ENCODE measurements at regions not wholly inside any gene's neighbourhood (a gene's known extent, or its start where the extent isn't known, plus 50 kb on each side); places are given as distances from the start of the nearest gene placed in this dataset.

DNA sequence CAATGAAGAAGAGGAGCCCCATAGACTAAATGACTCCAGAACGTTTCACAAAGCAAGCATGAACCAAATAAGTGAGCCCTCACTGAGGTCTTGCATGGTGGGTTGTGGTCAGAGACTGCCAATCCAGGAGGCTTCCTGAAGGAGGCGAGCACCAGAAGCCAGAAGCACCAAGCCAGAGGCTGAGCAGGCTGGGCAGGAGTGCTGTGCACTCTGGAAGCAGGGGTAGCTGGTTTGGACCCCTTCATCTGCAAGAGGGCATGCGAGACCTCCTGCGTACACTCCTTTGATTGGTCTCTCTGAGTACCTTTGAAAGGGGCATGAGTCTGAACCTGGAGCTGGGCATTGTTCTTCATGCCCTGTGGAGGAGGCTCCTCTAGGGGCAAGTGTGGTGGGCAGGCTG lies 192.5 kb downstream of the HAUS1 start:
- no peak for DNase-seq

DNA sequence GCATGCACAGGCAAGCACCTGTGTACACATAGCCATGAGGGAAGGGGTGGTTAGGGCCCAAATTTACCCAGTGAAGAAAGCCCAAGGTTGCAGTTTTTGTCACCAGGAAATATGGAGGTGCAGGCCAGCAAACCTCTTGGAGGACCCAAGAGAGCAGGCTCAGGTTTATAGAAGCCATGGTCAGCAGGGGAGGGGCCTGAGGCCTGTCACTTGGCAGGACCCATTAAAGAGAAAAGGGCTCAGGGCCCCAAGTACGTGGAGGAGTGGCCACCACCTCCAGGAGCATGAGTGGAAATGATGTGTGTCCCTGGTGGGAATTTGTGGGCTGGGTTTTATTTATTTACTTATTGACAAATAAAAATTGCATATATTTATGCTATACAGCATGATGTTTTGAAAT lies 192.9 kb downstream of the HAUS1 start:
- DNase-seq: no peak

DNA sequence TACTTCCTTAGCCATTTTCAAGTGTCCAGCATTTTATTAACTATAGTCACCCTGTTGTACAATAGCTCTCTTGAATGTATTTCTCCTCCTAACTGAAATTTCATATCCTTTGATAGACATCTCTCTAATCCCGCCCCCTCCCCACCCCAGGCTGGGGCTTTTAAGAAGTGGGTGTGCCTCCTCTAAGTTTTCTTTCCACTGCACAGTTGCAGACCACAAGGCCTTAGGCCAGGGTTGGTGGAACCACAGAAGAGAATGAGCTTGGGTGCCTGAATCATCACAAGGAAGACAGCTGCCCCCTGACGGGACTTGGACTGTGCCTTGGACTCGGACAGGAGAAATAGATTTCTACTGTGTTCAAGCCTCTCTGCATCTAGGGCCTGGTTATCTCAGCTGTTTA lies 193.4 kb downstream of the HAUS1 start:
- no peak for DNase-seq

DNA sequence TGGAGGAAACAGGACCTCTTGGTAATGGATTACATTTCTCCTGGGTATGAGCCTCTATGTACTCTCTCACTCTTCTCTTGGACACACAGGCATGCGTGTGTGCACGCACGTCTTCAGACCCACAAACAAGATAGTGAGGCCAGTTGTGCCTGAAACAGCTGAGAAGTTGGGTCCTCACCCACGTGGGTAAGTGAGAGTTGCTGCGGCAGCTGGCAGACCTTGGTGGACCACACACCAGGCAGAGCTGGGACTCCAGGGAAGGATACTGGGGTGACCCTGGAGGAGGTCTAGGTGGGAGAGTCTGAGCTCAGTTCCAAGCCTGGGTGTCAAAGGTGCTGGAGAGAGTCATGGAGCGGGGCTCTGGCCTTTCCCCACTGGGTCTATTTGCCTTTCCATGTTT lies 194.3 kb downstream of the HAUS1 start:
- DNase-seq: no peak

DNA sequence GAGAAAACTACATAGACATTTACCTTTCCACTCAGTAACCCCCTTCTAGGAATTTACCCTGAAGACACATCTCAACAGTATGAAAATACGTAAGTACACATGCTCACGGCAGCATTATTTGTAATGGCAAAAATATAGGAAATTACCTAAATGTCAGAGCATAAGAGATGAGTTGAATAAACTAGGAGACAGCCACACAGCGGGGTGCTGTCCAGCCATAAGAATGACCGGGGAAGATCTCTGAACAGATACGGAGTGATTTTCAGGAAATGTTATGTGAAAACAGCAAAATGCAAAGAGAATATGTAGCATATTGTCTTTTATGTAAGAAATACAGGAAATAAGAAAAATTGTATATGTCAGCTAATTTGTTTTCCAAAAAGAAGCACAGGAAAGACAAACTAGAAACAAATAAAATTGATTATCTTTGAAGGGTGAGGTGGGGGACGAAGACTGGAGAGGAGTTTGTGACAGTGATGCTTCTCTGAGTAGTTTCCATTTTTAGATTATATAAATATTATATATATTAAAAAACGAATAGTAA lies 195.4 kb downstream of the HAUS1 start:
- DNase-seq: no peak

DNA sequence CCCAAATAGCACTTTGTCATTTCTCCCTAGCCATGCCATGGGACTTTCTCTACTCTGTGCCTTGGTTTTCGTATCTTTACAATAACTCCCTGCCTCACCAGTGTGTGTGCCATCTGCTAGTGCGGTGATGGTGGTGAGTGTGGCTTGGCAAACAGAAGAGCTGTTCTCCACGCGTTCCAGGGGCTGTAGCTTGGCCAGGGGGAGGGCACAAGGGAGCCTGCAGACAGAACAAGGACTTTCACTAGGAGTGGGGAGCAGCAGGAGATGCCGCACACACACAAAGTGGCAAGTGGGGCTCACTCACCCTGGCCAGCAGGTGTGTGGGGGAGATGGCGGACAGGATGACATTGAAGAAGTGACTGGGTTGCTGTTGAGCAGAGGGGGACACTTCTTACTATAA lies 196.9 kb downstream of the HAUS1 start:
- no peak for DNase-seq

DNA sequence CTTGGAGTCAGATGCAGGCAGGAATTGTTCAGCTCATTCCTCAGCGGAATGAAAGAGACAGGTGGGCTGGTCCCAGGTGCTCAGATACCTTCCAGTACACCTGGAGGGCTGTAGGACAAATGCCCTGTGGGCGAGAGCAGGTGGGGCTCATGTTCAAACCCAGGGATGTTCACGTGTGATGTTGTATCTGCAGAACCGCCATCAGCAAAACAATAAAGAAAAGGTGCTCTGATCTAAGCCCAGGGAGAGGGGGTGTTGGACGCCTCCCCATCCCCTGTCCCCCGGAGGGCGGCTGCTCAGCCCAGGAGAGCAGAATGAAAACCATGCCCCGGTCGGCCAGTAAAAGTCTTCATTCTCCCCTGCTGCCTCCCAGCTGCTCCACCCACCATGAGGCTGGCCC lies 197.4 kb downstream of the HAUS1 start:
- no peak for DNase-seq

DNA sequence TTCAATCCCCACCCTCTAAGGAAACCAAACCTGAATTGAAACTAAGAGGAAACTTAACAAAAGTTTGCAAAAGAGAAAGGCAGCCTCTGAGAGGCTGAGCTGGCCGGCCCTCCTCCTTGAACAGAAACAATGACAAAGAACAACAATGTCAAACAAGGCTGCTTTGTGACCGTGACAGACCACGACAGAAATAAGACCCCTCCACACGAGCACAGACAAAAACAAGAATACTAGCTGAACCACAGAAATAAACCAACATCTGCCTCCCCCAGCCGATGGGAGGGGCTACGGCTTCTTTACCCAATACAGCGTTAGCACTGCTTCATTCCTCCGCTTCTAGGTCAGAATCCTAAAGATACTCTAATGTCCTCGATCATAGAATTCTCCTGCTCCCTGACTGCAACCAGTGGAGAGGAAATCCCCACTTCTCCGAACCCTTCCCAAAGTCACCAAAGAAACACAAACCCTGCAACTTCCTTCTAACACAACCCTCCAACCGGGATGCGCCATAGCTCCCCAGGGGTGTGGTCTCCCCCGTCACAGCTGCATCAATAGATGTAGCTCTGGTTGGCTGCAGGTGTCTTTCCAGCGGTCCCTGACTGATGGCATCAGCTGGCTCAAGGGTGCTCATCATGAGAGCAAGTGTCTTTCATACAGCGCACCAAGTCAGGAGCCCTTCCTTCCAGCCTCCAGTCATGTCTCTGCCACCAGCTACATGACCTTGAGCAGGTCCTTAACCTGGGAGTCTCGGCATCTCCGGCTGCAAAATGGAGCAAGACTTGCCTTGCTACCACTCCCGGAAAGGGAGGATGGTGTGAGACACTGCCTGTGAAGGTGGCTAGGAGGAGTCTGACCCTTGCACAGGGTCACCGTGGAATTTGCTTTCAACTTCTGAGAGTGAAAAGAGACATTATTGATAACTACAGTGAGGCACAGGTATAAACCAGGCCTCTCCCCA lies 198.6 kb downstream of the HAUS1 start:
- no peak for DNase-seq

DNA sequence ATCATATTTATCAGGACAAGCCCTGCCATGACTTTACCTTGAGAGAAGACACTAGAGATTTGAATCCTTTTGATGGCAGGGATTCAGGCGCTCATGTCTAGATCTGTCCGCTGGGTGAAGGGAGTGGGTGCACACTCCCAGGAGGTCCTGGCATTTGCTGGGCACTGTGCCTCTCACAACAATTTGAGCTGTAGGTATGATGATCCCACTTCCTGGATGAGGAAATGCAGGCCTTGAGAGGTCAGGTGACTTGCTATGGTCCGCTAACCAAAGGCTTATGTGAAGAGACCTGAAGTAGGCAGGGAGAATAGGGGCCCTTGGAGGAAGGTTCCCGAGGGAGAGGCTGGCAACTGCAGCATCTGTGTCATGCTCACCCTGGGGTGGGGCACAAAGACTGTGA lies 206.1 kb downstream of the HAUS1 start:
- DNase-seq: no peak

DNA sequence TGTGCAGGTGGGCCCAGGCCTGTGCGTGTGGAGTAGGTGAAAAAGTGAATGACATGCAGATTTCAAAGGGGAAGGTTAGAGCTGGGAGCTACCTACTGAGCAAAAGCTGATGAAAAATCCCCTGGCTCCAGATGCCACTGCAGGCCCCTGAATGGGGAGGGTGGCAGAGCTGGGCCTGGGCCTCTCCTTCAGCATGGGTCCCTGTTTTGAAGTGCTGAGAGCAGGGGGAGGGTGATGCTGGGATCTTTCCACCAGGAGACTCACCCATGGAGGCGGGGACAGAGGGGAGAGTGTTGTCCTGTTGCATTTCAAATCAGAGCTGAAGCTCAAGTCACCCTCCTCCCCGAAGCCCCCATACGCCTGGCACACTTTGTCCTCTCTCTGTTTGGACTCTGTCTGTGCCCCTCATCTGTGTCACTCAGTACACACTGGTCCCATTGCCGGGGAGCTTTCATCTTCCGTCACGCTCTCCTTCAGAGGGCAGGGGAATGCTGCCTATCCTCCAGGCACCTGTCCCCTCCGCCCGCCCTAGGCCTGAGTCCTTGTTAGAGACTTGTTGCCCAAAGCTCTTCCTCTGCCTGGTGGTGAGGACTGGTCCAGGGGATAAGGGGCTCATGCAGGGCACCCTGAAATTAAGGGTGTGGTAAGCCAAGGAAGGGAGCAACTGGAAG lies 206.6 kb downstream of the HAUS1 start:
- DNase-seq: no peak

DNA sequence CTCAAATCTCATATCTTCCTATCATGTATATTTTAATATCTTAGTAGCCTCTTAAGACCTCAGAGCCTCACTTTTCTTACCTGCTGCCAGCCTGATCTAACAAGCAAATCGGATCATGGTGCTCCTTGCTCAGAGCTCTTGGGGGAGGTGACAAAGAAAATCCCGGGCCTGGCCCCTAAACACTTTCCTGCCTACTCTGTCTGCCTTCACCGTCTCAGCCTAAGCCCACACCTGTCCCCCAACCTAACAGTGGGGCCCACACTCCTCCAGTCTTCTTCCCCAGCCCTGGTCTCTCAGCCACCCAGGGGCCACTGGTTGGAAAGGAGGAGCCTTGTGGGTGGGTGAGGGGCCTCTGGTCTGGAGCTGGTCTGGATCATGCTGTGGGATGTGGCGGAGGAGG lies 207.3 kb downstream of the HAUS1 start:
- DNase-seq: no peak

DNA sequence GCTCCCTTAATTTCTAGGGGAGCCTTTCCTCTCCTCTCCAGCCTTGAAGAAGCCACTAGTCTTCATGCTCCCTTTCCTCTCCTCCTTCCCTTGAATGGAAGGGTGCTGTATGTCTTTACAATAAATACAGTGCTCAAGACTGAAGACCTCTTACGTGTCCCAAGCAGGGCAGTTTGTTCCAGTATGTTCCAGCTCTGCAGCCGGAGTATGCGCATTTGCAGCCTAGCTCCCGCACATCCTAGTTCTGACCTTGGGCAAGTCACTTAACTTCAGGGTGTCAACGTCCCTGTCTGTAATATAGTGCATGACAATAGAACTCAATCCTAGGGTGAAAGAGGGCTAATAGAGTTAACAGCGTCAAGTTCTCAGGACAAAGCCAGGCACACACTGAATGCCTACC lies 208.0 kb downstream of the HAUS1 start:
- no peak for DNase-seq

DNA sequence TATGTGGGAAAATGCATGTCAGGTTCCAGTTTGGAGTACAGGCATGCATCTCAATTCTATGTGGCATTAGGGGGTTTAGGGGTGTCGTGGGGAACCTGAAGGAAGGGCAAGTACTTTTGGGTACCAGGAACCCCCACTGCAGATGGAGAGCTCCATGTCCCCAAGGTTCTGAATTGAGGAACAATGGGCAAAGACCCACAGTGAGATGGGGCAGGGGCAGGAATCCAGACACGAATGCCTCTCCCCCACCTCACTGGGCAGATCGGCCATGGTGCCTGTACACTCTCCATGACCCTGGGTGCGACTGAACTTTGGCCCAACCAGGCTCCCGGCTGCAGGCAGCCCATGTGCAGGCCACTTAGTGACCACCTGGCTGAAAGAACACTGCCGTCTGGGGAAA lies 209.3 kb downstream of the HAUS1 start:
- no peak for DNase-seq

DNA sequence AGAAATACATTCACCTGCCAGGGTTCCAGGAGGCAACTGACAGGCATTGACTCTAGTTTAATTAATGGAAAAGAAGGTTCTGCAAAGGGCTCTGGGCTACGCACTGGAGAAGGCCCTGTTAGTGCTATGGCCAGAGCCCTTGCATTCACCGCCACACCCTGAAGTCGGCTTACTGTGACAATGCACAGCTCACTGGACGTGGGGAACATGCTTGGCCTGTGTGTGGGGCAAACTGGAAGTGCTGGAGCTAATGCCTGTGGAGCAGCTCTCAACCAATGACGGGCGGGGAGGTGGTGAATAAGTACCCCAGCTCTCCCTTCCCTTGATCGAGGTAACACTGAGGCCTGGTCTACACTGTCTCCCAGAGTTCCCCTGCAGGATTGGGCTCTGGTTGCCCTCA lies 209.8 kb downstream of the HAUS1 start:
- no peak for DNase-seq

DNA sequence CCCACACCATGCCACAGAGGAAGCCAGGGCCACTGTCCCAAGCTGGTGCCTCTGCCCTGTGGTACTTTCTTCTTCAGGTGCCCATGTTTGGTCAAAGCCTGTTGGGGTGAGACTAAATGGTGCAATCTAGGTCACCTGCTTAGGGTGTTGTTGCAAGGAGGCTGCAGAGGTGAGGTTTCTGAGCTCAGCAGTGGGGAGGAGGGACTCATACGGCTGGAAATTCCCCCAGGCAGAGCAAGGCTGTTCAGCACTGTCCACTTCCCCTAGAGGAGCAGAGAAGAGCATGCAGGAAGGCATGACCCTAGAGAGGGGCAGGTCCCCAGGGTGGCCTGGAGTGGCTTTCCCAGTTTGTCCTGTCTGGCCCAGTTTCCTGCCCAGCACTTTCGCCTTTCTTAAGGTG lies 211.0 kb downstream of the HAUS1 start:
- no peak for DNase-seq

DNA sequence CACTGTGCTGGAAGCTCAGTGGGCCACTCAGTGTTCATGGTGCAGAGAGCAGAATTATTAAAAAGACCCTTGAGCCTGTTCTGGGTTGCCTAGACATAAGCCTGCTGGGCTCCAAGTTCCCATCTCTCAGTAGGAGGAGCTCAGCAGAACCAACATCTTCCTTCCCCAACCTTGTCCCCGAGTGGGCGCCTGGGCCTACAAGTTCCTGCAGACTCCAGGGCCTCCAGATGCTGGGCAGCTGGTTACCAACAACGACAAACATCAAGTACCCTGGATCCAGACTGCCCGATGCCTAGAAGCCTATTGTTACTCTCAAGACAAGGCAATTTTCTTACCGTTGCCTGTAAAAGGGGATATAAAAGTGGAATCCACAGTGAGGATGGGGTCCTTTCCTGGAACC lies 214.2 kb downstream of the HAUS1 start:
- no peak for DNase-seq

DNA sequence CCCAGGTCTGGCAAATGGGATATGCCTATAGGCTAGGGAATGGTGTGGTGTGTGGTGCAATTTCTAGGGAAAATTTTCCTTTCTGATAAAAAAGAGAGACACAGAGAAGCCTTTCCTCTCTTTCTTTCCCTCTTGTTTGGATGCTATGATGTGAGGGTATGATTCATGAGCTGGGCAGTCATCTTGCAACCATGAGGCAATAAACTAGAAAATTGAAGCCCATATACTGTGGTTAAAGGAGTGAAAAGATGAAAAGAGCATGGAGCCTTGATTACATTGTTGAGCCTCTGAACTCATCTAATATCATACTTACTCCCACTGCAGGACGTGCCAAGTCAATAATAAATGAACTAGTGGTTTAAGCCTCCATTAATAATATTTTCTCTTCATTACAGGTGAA lies 215.6 kb downstream of the HAUS1 start:
- DNase-seq: no peak

DNA sequence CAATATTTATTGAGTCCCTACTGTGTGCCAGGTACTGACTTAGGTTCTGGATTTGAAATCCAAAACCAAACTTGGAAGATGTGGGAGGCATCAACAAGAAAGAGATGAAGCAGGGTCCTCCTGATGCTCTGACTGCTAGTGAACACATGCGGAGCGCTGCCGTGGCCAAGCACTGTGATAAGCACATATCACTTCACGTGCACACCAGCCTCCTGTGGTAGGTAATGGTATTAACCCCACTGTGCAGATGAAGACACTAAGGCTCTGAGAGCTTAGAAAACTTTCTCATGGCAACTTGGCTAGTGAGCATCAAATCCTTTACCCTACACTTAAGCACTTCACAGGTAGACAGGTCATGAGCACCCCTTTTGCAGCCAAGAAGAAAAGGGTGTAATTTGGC lies 216.1 kb downstream of the HAUS1 start:
- DNase-seq: no peak

DNA sequence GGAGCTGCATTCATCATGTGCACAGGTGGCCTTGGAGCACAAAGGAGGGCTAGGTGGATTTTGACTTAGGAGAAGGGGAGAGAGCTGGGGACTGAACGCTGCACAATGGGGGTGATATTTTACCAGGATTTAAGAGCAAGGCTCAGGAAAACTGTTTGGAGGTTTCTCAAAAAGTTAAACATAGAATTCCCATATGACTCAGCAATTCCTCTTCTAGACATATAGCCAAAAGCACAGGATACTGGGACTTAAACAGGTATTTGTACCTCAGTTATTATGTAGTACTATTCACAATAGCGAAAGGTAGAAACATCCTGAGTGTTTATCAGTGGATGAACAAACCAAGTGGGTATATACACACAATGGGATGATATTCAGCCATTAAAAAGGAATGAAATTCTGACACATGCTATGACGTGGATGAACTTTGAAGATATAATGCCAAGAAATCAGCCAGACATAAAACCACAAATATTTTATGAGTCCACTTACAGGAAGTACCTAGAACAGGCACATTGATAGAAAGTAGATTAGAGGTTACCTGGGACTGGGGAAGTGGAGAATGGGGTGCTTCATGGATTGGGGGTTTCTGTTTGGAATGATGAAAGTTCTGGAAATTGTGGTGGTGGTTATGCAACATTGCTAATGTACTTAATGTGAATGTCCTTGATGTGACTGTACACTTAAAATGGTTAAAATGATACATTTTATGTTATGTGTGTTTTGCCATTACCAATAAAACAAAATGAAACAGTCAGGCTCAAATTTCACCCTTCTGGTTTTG lies 216.9 kb downstream of the HAUS1 start:
- DNase-seq: no peak

DNA sequence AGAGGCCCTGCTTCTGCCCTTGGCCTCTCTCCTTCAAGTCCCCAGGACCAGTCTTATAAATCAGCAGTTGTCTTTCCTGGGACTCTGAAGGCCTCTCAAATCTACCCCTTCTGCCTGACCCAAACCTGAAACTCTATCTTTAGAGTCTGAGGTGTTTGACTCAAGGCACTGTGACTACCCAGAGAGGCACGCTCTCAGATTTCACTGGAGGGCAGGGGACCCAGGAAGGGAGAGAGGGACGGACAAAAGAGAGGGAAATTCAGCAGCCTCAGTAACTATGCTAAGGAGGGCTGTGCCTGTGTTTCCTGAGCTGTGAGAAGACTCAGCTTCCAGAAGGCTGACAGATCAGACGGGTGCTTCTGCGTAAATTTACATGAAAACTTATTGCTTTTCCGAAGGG lies 217.8 kb downstream of the HAUS1 start:
- DNase-seq: no peak

DNA sequence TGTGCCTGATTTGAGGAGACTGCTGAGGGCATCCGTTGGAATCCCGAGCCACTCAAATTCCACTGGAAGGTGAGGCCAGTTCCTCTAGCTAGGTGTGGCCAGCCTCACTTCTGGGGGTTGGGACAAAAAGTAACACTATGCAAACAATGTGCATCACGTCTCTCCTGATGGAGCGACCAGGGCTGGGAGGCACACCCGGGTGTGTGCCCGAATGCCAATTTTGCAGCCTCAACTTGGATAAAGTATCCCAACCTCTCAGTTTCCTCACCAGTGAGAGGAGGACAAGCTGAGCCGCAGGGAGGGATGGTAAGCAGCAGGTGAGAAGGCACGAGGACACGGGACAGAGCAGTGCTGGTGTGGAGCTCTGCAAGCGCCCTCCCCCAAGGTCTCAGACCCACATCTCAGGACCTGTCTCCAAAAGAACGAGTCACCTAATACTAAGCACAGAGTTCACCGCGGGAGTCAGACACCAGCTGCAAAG lies 218.3 kb downstream of the HAUS1 start:
- no peak for DNase-seq

DNA sequence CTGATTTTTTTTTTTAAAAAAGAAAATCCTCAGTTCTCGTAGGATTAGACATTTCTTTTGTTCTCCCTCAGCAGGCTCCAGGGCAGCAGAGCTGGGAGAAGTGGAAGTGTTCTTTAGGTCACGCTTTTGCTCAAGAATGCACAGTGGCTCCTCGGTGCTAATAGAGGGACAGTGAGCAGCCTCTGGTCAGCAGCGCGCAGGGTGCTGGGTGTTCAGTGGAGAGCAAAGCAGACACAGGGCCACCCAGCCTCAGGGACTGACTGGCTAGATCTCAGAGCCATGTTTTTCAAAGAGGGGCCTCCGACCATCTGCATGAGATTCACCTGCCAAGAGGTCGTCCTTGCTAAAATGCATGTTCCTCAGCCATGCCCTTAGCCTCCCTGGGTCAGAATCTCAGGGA lies 218.8 kb downstream of the HAUS1 start:
- no peak for DNase-seq
